ENCODE measurements at regions not wholly inside any gene's neighbourhood (a gene's known extent, or its start where the extent isn't known, plus 50 kb on each side); places are given as distances from the start of the nearest gene placed in this dataset.

DNA sequence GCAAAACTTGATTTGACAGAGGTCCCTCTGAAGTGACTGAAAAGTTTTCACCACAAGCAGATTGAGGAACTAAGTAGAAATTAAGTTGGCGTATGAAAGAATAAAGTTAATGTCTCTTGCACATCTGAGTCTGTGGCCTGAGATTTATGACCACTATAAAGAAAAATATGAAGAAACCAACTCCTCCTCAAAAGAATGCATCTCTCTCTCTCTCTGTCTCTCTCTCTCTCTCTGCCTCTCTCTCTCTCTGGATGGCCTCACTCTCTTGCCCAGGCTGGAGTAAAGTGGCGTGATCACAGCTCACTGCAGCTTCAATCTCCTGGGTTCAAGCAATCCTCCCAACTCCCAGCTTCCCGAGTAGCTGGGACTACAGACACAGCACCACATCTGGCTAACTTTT, 55.2 kb downstream of the RPL22L1 start:
- TF ChIP-seq, protein P1, sequence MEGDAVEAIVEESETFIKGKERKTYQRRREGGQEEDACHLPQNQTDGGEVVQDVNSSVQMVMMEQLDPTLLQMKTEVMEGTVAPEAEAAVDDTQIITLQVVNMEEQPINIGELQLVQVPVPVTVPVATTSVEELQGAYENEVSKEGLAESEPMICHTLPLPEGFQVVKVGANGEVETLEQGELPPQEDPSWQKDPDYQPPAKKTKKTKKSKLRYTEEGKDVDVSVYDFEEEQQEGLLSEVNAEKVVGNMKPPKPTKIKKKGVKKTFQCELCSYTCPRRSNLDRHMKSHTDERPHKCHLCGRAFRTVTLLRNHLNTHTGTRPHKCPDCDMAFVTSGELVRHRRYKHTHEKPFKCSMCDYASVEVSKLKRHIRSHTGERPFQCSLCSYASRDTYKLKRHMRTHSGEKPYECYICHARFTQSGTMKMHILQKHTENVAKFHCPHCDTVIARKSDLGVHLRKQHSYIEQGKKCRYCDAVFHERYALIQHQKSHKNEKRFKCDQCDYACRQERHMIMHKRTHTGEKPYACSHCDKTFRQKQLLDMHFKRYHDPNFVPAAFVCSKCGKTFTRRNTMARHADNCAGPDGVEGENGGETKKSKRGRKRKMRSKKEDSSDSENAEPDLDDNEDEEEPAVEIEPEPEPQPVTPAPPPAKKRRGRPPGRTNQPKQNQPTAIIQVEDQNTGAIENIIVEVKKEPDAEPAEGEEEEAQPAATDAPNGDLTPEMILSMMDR (conservative IDR thresholded peaks at IDR 0.05) = no peak
- no peak for TF ChIP-seq ZFX (IDR thresholded peaks at IDR 0.05)
